ENCODE measurements at regions not wholly inside any gene's neighbourhood (a gene's known extent, or its start where the extent isn't known, plus 50 kb on each side); places are given as distances from the start of the nearest gene placed in this dataset.

GRCh38 chr2:239534581-239535412, 134.0 kb upstream of the HDAC4 start:
- Histone ChIP-seq H3K27me3 (ENCODE audit: insufficient read depth, low read length) (no peaks in the 10 kb centered on the region; the same call in 1 of the 2 replicates), H3K9me2 (ENCODE audit: low read depth, low read length) (no peaks in the 10 kb centered on the region), H3K4me1 (ENCODE audit: insufficient read depth, low read length, severe bottlenecking) (no peaks in the 10 kb centered on the region), H3K79me2 (ENCODE audit: insufficient read depth, low read length) (no peaks in the 10 kb centered on the region), H3K4me3 (ENCODE audit: low read depth, low read length, poor library complexity, severe bottlenecking) (no peak overlapping the region), H3K9ac (ENCODE audit: low read length) (no peak overlapping the region), H2AFZ (ENCODE audit: low read length) (no peak overlapping the region), H3F3A (ENCODE audit: insufficient read depth, low read length) (no peaks in the 10 kb centered on the region), H3K4me2 (ENCODE audit: low read length) (no peak overlapping the region), H3K27ac (ENCODE audit: low read depth, low read length, poor library complexity, severe bottlenecking) (no peak overlapping the region), H3K36me3 (ENCODE audit: insufficient read depth, low read length) (no peaks in the 10 kb centered on the region; the same call in 1 of the 2 replicates), H4K20me1 (ENCODE audit: insufficient read depth, low read length) (no peaks in the 10 kb centered on the region), H3K9me3 (ENCODE audit: low read length) (no peaks in the 10 kb centered on the region)
- TF ChIP-seq, protein P1, sequence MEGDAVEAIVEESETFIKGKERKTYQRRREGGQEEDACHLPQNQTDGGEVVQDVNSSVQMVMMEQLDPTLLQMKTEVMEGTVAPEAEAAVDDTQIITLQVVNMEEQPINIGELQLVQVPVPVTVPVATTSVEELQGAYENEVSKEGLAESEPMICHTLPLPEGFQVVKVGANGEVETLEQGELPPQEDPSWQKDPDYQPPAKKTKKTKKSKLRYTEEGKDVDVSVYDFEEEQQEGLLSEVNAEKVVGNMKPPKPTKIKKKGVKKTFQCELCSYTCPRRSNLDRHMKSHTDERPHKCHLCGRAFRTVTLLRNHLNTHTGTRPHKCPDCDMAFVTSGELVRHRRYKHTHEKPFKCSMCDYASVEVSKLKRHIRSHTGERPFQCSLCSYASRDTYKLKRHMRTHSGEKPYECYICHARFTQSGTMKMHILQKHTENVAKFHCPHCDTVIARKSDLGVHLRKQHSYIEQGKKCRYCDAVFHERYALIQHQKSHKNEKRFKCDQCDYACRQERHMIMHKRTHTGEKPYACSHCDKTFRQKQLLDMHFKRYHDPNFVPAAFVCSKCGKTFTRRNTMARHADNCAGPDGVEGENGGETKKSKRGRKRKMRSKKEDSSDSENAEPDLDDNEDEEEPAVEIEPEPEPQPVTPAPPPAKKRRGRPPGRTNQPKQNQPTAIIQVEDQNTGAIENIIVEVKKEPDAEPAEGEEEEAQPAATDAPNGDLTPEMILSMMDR (IDR thresholded peaks at IDR 0.05; ENCODE audit: low read length) = no peak
- TF ChIP-seq EZH2 (IDR thresholded peaks at IDR 0.05; ENCODE audit: borderline replicate concordance, low read length) = no peak

- Histone ChIP-seq H3K9ac (ENCODE audit: low read length) (no peak overlapping the region), H3K4me1 (ENCODE audit: insufficient read depth, low read length, severe bottlenecking) (no peaks in the 10 kb centered on the region), H3K9me2 (ENCODE audit: low read depth, low read length) (no peaks in the 10 kb centered on the region), H3K27me3 (ENCODE audit: insufficient read depth, low read length) (no peaks in the 10 kb centered on the region; the same call in 1 of the 2 replicates), H3K79me2 (ENCODE audit: insufficient read depth, low read length) (no peaks in the 10 kb centered on the region), H4K20me1 (ENCODE audit: insufficient read depth, low read length) (no peaks in the 10 kb centered on the region), H3K9me3 (ENCODE audit: low read length) (no peaks in the 10 kb centered on the region), H3K4me2 (ENCODE audit: low read length) (no peak overlapping the region), H3F3A (ENCODE audit: insufficient read depth, low read length) (no peaks in the 10 kb centered on the region), H3K27ac (ENCODE audit: low read depth, low read length, poor library complexity, severe bottlenecking) (no peak overlapping the region), H3K36me3 (ENCODE audit: insufficient read depth, low read length) (no peaks in the 10 kb centered on the region; the same call in 1 of the 2 replicates), H3K4me3 (ENCODE audit: low read depth, low read length, poor library complexity, severe bottlenecking) (no peak overlapping the region), H2AFZ (ENCODE audit: low read length) (no peak overlapping the region)
- TF ChIP-seq, protein P1 (IDR thresholded peaks at IDR 0.05; ENCODE audit: low read length) = no peak
- no peak for TF ChIP-seq EZH2 (IDR thresholded peaks at IDR 0.05; ENCODE audit: borderline replicate concordance, low read length)
These were observed 132.9 kb upstream of the HDAC4 start for GRCh38 chr2:239533569-239534316.

GRCh38 chr2:239532859-239533258, 132.0 kb upstream of the HDAC4 start:
- no peaks in the 10 kb centered on the region for H4K20me1 ChIP-seq (ENCODE audit: insufficient read depth, low read length)
- TF ChIP-seq, protein P1 (IDR thresholded peaks at IDR 0.05; ENCODE audit: low read length) = no peak
- no peak for TF ChIP-seq EZH2 (IDR thresholded peaks at IDR 0.05; ENCODE audit: borderline replicate concordance, low read length)
- H3K4me1 ChIP-seq (ENCODE audit: insufficient read depth, low read length, severe bottlenecking) = no peaks in the 10 kb centered on the region
- no peak overlapping the region for H3K4me2 ChIP-seq (ENCODE audit: low read length)
- H3K9ac ChIP-seq (ENCODE audit: low read length) = no peak overlapping the region
- H3K27ac ChIP-seq (ENCODE audit: low read depth, low read length, poor library complexity, severe bottlenecking) = no peak overlapping the region
- no peaks in the 10 kb centered on the region for H3F3A ChIP-seq (ENCODE audit: insufficient read depth, low read length)
- H3K9me2 ChIP-seq (ENCODE audit: low read depth, low read length) = no peaks in the 10 kb centered on the region
- no peak overlapping the region for H3K4me3 ChIP-seq (ENCODE audit: low read depth, low read length, poor library complexity, severe bottlenecking)
- H3K79me2 ChIP-seq (ENCODE audit: insufficient read depth, low read length) = no peaks in the 10 kb centered on the region
- H3K36me3 ChIP-seq (ENCODE audit: insufficient read depth, low read length) = no peaks in the 10 kb centered on the region; the same call in 1 of the 2 replicates
- no peaks in the 10 kb centered on the region; the same call in 1 of the 2 replicates for H3K27me3 ChIP-seq (ENCODE audit: insufficient read depth, low read length)
- H2AFZ ChIP-seq (ENCODE audit: low read length) = no peak overlapping the region
- H3K9me3 ChIP-seq (ENCODE audit: low read length) = no peaks in the 10 kb centered on the region

Measured in OCI-LY1 (cell line).